Body of pancreas (tissue), 4 donors: ENCODE measurements at regions not wholly inside any gene's neighbourhood (a gene's known extent, or its start where the extent isn't known, plus 50 kb on each side); places are given as distances from the start of the nearest gene placed in this dataset.

ENCODE experiments used
- ATAC-seq: fragments of 150-250 bp; one replicate; pipeline ENCODE4 v1.9.1; 2016
- DNase-seq, 4 donors: peaks; one replicate each; pipeline ENCODE4 v3.0.0-alpha.2; 2019
- H3K27ac ChIP-seq, 4 donors: fragments of 200-600 bp; sonication (generic); 1 replicate in 3 of 4; 2 replicates in 1 of 4; pipeline versions ENCODE4 v1.5.1 to v1.6.1; 2016 to 2019; ENCODE audit warnings: mild to moderate bottlenecking in 1 of 4, mixed read lengths in 1 of 4, moderate library complexity in 1 of 4
- H3K27me3 ChIP-seq, 2 donors: fragments of 200-600 bp; sonication (generic); one replicate each; pipeline ENCODE4 v1.6.0; 2016; ENCODE audit warnings: mild to moderate bottlenecking in 1 of 2
- H3K36me3 ChIP-seq, 2 donors: fragments of 200-600 bp; sonication (generic); replicated peaks in 1 of 2; 2 replicates each; pipeline ENCODE4 v1.5.1; 2016; ENCODE audit warnings: low read depth in 2 of 2; ENCODE audit not compliant: insufficient read depth in 1 of 2
- H3K4me1 ChIP-seq: fragments of 200-600 bp; sonication (generic); one replicate; pipeline ENCODE4 v1.6.0; 2016
- H3K4me3 ChIP-seq, 2 donors: fragments of 200-600 bp; sonication (generic); 1 replicate in 1 of 2; 2 replicates in 1 of 2; pipeline ENCODE4 v1.5.1; 2016 to 2019
- H3K9me3 ChIP-seq, 3 donors: fragments of 200-600 bp; sonication (generic); 1 replicate in 2 of 3; 2 replicates in 1 of 3; pipeline ENCODE4 v1.5.1; 2016
- CTCF ChIP-seq, 7 experiments: fragments of 450-650 bp in 4 of 7; fragments of 200-600 bp in 3 of 7; sonication (generic) in 3 of 7; IDR thresholded peaks; one replicate each; pipeline ENCODE4 v1.5.1; 2016 to 2019; ENCODE audit warnings: antibody characterized with exemption in 7 of 7
- POLR2A ChIP-seq, 3 donors: fragments of 450-650 bp; IDR thresholded peaks; one replicate each; pipeline ENCODE4 v1.6.1; 2016; ENCODE audit warnings: antibody characterized with exemption in 3 of 3, mild to moderate bottlenecking in 2 of 3
- WGBS, 2 donors: methylation state at CpG; one replicate each; pipeline ENCODE4 v1.1.5; 2017; 5-methylcytosine and 5-hydroxymethylcytosine counted together
- intact Hi-C: fragments of 100-400 bp; cut with DNase I; formaldehyde crosslinking; loops from one replicate; pipeline ENCODE4 v1.15.1; 2023

- H3K9me3 ChIP-seq: no peaks in the 10 kb centered on the region
- H3K27me3 ChIP-seq: no peaks in the 10 kb centered on the region
- H3K36me3 ChIP-seq: no peaks in the 10 kb centered on the region
- intact Hi-C loops: no loop called here
- H3K4me1 ChIP-seq: no peaks in the 10 kb centered on the region
- DNase-seq (no peak), ATAC-seq (no peak)
- TF ChIP-seq CTCF (IDR thresholded peaks at IDR 0.05) (no peak), POLR2A (IDR thresholded peaks at IDR 0.05) (no peak)
- H3K4me3 ChIP-seq: no peak overlapping the region
- no peak overlapping the region for H3K27ac ChIP-seq
These were observed 67.7 kb upstream of the TOP3B start for GRCh38 chr22:22050141-22050775.

- Histone ChIP-seq H3K27me3 (no peaks in the 10 kb centered on the region), H3K4me3 (no peak overlapping the region), H3K36me3 (no peaks in the 10 kb centered on the region), H3K9me3 (no peaks in the 10 kb centered on the region), H3K27ac (no peak overlapping the region), H3K4me1 (no peaks in the 10 kb centered on the region)
- TF ChIP-seq POLR2A (IDR thresholded peaks at IDR 0.05) (no peak), CTCF (IDR thresholded peaks at IDR 0.05) (no peak)
- ATAC-seq (no peak), DNase-seq (no peak)
- intact Hi-C loops: no loop called here
- WGBS, 2 donors: 41 to 46% methylated on average over 1 of the region's 1 CpG
These were observed 67.1 kb upstream of the TOP3B start for GRCh38 chr22:22049684-22050083.

DNA sequence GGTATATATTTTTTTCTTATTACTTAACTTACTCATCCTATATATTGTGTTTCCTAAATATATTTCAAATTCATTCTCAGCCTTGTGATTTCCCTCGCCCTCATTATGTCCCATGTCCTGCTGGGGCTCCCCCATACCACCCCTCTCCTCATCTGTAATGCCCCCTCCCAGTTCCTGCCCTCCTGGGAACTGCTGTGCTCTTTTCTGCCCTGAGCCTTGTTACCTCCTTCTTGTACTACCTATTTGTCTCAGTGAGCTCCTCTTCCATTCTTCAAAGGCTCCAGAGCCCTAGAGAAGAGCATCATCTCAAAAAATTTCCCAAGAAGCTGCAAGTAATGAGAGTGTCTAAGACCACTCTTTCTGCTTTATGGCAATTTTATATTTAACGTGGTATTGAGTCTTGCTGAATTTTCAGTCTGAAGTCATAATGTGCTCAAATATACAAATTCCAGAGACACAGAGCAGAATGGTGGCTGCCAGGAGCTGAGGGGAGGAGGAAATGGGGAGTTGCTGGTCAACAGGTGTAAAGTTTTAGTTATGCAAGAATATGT is 66.5 kb upstream of the TOP3B start:
- 29 to 34% methylated on average over 2 of the region's 2 CpGs for WGBS, 2 donors
- ATAC-seq: no peak
- intact Hi-C loops: no loop called here

GRCh38 chr22:22048318-22048942 is 65.8 kb upstream of the TOP3B start:
- no peak overlapping the region for H3K27ac ChIP-seq
- ATAC-seq (no peak), DNase-seq (no peak)
- no peaks in the 10 kb centered on the region for H3K4me1 ChIP-seq
- TF ChIP-seq POLR2A (IDR thresholded peaks at IDR 0.05): no peak
- no peak for TF ChIP-seq CTCF (IDR thresholded peaks at IDR 0.05)
- intact Hi-C loops: no loop called here
- no peaks in the 10 kb centered on the region for H3K9me3 ChIP-seq
- WGBS, 2 donors: 31 to 39% methylated on average over 2 of the region's 2 CpGs
- H3K4me3 ChIP-seq: no peak overlapping the region
- H3K36me3 ChIP-seq: no peaks in the 10 kb centered on the region
- no peaks in the 10 kb centered on the region for H3K27me3 ChIP-seq

More for the DNA sequence above, 66.5 kb upstream of the TOP3B start:
- Histone ChIP-seq H3K9me3 (no peaks in the 10 kb centered on the region), H3K27ac (no peak overlapping the region), H3K27me3 (no peaks in the 10 kb centered on the region), H3K4me1 (no peaks in the 10 kb centered on the region), H3K36me3 (no peaks in the 10 kb centered on the region), H3K4me3 (no peak overlapping the region)
- no peak for DNase-seq
- no peak for TF ChIP-seq CTCF (IDR thresholded peaks at IDR 0.05)
- TF ChIP-seq POLR2A (IDR thresholded peaks at IDR 0.05): no peak

GRCh38 chr22:22047776-22048175 is 65.2 kb upstream of the TOP3B start:
- H3K27ac ChIP-seq: no peak overlapping the region
- no peaks in the 10 kb centered on the region for H3K36me3 ChIP-seq
- DNase-seq (no peak), ATAC-seq (no peak)
- intact Hi-C loops: no loop called here
- WGBS, 2 donors: 60 to 74% methylated on average over 4 of the region's 4 CpGs
- no peaks in the 10 kb centered on the region for H3K4me1 ChIP-seq
- H3K4me3 ChIP-seq: no peak overlapping the region
- H3K27me3 ChIP-seq: no peaks in the 10 kb centered on the region
- TF ChIP-seq POLR2A (IDR thresholded peaks at IDR 0.05) (no peak), CTCF (IDR thresholded peaks at IDR 0.05) (no peak)
- no peaks in the 10 kb centered on the region for H3K9me3 ChIP-seq
